ENCODE measurements at regions not wholly inside any gene's neighbourhood (a gene's known extent, or its start where the extent isn't known, plus 50 kb on each side); places are given as distances from the start of the nearest gene placed in this dataset.

GRCh38 chr3:16687221-16687620 lies 82.0 kb upstream of the DAZL start:
- in situ Hi-C loops (cut with MboI; ENCODE audit: low pct_unique_long_range_greater_than_20kb, low sequenced_read_pairs, unreplicated experiment) = no loop called here
- no peak for TF ChIP-seq CTCF (IDR thresholded peaks at IDR 0.05; ENCODE audit: extremely low read depth, insufficient read depth, missing control alignments)
- DNase-seq (ENCODE audit: low spot score) = no peak

- no peak for DNase-seq (ENCODE audit: low spot score)
- no peak for TF ChIP-seq CTCF (IDR thresholded peaks at IDR 0.05; ENCODE audit: extremely low read depth, insufficient read depth, missing control alignments)
- in situ Hi-C loops (cut with MboI; ENCODE audit: low pct_unique_long_range_greater_than_20kb, low sequenced_read_pairs, unreplicated experiment) = no loop called here
Observed at GRCh38 chr3:16692486-16693344, 87.5 kb upstream of the DAZL start.

DNA sequence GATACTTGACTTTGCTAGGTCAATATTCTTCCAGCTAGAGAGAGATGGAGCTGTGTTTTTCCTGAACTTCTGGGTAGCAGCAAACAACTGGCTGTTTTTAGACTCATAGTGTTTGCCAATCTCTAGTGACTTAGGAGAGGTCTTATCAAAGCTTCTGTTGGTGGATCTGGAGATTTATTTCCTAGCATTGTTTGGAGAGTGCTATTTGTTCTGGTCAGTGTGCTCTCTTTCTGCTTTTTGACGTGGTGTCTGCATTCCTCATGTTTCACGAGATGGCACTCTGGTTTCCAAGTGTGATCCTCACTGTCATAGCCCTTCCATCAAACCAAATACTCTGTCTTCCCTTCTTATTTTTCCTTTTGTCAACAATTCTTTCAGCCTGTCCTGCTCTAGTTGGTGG lies 88.6 kb upstream of the DAZL start:
- in situ Hi-C loops (cut with MboI; ENCODE audit: low pct_unique_long_range_greater_than_20kb, low sequenced_read_pairs, unreplicated experiment) = no loop called here
- no peak for TF ChIP-seq CTCF (IDR thresholded peaks at IDR 0.05; ENCODE audit: extremely low read depth, insufficient read depth, missing control alignments)
- DNase-seq (ENCODE audit: low spot score) = no peak

GRCh38 chr3:16695710-16696109 lies 90.5 kb upstream of the DAZL start:
- DNase-seq (ENCODE audit: low spot score) = no peak
- TF ChIP-seq CTCF (IDR thresholded peaks at IDR 0.05; ENCODE audit: extremely low read depth, insufficient read depth, missing control alignments) = no peak
- in situ Hi-C loops (cut with MboI; ENCODE audit: low pct_unique_long_range_greater_than_20kb, low sequenced_read_pairs, unreplicated experiment) = no loop called here

DNA sequence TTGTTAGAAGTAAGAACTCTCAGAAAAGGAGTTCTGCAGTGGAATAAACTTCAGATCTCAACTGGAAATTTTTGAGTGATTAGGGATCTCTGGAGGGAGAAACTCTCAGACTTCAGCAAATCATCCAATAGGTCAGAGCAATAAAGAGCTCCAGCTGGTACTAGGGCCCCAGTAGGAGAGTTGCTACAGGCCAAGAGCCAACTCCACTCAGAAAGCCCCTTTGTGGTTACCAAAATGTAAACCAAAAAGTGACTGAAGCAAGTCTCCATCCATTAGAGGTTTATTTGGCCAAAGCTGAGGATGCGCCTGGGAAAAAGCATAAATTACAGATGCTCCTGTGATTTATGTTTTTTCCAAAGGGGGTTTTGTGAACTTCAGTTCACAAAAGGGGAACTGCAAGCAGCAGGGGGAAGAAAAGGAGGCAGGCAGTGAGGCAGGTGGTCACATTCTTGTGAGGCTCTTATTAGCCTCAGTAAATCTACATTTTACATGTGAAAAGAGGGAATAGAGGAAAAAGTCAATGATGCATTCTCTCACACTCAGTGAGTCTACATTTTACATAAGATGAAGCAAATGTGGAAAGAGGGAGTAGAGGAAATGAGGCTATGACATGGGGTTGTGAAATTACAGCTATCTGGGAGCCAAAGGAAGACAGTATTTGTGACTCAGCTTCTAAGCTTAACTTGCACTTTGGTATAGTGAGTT lies 92.4 kb upstream of the DAZL start:
- in situ Hi-C loops (cut with MboI; ENCODE audit: low pct_unique_long_range_greater_than_20kb, low sequenced_read_pairs, unreplicated experiment) = no loop called here
- no peak for DNase-seq (ENCODE audit: low spot score)
- TF ChIP-seq CTCF (IDR thresholded peaks at IDR 0.05; ENCODE audit: extremely low read depth, insufficient read depth, missing control alignments) = no peak

- TF ChIP-seq CTCF (IDR thresholded peaks at IDR 0.05; ENCODE audit: extremely low read depth, insufficient read depth, missing control alignments) = no peak
- in situ Hi-C loops (cut with MboI; ENCODE audit: low pct_unique_long_range_greater_than_20kb, low sequenced_read_pairs, unreplicated experiment) = no loop called here
- no peak for DNase-seq (ENCODE audit: low spot score)
Observed at GRCh38 chr3:16700651-16701050, 95.4 kb upstream of the DAZL start.

Measured in GM13977 (cell line).